ENCODE measurements at regions not wholly inside any gene's neighbourhood (a gene's known extent, or its start where the extent isn't known, plus 50 kb on each side); places are given as distances from the start of the nearest gene placed in this dataset.

- no peak for DNase-seq
These were observed 337.8 kb upstream of the ZFHX3 start for GRCh38 chr16:73385696-73386095.

GRCh38 chr16:73384506-73385089, 336.7 kb upstream of the ZFHX3 start:
- no peak for DNase-seq

GRCh38 chr16:73383988-73384365, 336.0 kb upstream of the ZFHX3 start:
- DNase-seq = no peak

GRCh38 chr16:73383195-73383987, 335.5 kb upstream of the ZFHX3 start:
- no peak for DNase-seq

GRCh38 chr16:73378471-73378870, 330.5 kb upstream of the ZFHX3 start:
- DNase-seq = no peak

- DNase-seq = no peak
These were observed 323.8 kb upstream of the ZFHX3 start for GRCh38 chr16:73371584-73372319.

GRCh38 chr16:73369851-73370250, 321.9 kb upstream of the ZFHX3 start:
- no peak for DNase-seq

GRCh38 chr16:73368715-73369114, 320.8 kb upstream of the ZFHX3 start:
- no peak for DNase-seq

GRCh38 chr16:73365016-73365551, 317.2 kb upstream of the ZFHX3 start:
- no peak for DNase-seq

- no peak for DNase-seq
These were observed 316.5 kb upstream of the ZFHX3 start for GRCh38 chr16:73364413-73364812.

- DNase-seq = no peak
These were observed 313.1 kb upstream of the ZFHX3 start for GRCh38 chr16:73361061-73361460.

- DNase-seq = no peak
These were observed 308.6 kb upstream of the ZFHX3 start for GRCh38 chr16:73356401-73357079.

GRCh38 chr16:73355981-73356380, 308.1 kb upstream of the ZFHX3 start:
- DNase-seq = no peak

GRCh38 chr16:73354434-73354833, 306.5 kb upstream of the ZFHX3 start:
- no peak for DNase-seq

GRCh38 chr16:73350707-73351452, 303.0 kb upstream of the ZFHX3 start:
- DNase-seq = no peak

GRCh38 chr16:73347500-73348375, 299.8 kb upstream of the ZFHX3 start:
- no peak for DNase-seq

- DNase-seq = no peak
These were observed 291.9 kb upstream of the ZFHX3 start for GRCh38 chr16:73339821-73340220.

GRCh38 chr16:73337373-73338296, 289.7 kb upstream of the ZFHX3 start:
- DNase-seq = no peak

- no peak for DNase-seq
These were observed 281.7 kb upstream of the ZFHX3 start for GRCh38 chr16:73329358-73330286.
